GM21717 (cell line): ENCODE measurements at regions not wholly inside any gene's neighbourhood (a gene's known extent, or its start where the extent isn't known, plus 50 kb on each side); places are given as distances from the start of the nearest gene placed in this dataset.
"Not testable (repeated sequence)": the region's sequence is repeated elsewhere in the genome, so short reads cannot be mapped to it uniquely, and the experiment has no call there.

Source experiments
- ATAC-seq: cut with Tn5 transposase; IDR thresholded peaks from one replicate; pipeline ENCODE4 v1.9.1; 2021; ENCODE audit warnings: mild to moderate bottlenecking, moderate library complexity; ENCODE audit not compliant: unreplicated experiment

DNA sequence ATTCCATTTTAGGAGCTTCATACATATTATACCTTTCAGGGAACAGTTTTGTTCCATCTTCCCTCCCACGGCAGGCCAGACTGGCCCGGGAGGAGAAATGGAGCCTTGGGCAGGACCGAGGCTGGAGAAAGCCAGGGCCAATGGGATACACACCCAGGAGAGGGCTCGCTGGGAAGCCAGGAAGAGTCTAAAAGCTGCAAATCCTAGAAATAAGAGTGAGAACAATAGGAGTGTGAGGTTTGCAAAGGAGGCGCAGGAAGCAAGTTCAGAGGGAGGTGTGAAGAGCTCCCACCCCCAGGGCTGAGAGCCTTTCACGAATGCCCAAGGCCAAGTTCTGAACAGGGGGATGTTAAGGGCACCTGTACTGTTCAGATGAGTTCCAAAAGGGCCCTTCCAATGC, 67.5 kb upstream of the CPSF6 start:
- ATAC-seq, result no peak

DNA sequence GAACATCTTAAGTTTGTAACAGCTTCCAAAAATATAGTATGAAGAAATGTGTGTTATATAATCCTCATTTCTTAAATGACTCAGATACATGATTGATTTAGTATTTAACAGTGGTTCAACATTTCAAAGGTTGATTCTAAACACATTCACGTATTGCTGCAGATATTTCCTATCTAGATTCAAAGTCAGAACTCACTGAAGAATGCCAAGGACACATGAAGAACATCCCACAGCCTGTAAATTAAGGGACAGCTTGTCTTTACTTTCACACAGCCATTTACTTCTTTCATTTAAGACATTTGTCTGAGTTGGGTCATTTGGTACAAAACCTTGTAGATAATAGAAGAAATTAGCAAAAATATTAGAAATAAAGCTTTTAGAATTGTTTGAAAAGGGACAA, 66.9 kb upstream of the CPSF6 start:
- ATAC-seq, result no peak

- no peak for ATAC-seq
Measured at GRCh38 chr12:69173368-69173767, 66.0 kb upstream of the CPSF6 start.

DNA sequence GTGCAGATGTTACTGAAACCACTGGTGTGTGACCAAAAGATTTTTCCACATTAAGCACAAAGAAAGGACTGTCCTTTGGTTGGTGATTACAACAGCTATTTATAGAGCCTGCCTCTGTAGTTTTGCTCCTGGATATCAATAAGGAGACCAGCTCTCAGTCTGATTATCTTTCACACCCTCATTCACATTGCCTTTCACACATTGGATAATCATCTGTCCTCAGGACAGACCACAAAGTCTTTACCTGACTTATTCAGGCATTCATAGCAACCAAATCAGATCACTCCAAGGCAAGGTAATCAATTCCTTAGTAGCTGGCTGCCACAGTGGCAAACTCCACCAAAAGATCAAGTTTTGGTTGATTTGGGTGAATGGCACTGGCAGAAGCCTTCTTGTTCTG, 59.6 kb upstream of the CPSF6 start:
- ATAC-seq, result no peak

DNA sequence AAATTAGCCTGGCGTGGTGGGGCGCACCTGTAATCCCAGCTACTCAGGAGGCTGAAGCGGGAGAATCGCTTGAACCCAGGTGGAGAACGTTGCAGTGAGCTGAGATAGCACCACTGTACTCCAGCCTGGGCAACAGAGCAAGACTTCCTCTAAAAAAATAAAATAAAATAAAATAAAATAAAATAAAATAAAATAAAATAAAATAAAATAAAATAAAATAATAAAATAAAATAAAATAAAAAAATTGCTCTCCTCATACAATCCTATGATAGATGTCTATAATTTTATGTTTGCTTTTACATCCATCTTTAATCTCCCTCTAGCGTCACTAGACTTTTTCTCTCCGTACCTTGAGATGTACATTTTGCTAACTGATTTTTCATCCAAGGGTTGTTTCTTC, 51.8 kb upstream of the CPSF6 start:
- ATAC-seq, result not testable (repeated sequence)

GRCh38 chr12:69189378-69189978, 49.9 kb upstream of the CPSF6 start:
- no peak for ATAC-seq
